HepG2 (cell line): ENCODE measurements at regions not wholly inside any gene's neighbourhood (a gene's known extent, or its start where the extent isn't known, plus 50 kb on each side); places are given as distances from the start of the nearest gene placed in this dataset.

Source experiments
- ATAC-seq: fragments of 200-7000 bp; cut with Tn5 transposase; 3 replicates; pipeline ENCODE4 v1.9.1; 2020; ENCODE audit warnings: mild to moderate bottlenecking, moderate library complexity
- BruUV-seq: library from RNA; stranded (reverse); fragments of 400-500 nt; replicated peaks from 2 replicates; lab custom pipeline; 2021; lab: Mats Ljungman, UMichigan
- CTCF ChIA-PET: fragments of 300-600 bp; formaldehyde crosslinking; extraction: SDS; loops from one replicate; lab custom pipeline; 2021; ENCODE audit warnings: low total read pairs, inconsistent platforms, low intra/inter-chr PET ratio; lab: Yijun Ruan, JAX
- POLR2A ChIA-PET: fragments of 350-600 bp; sonication (Branson Sonifier 250); formaldehyde crosslinking; loops from one replicate; lab custom pipeline; 2020; ENCODE audit warnings: antibody characterized with exemption, inconsistent platforms; lab: Yijun Ruan, JAX
- DNase-seq: peaks from one replicate; pipeline ENCODE4 v3.0.0-alpha.2; 2015; ENCODE audit warnings: low spot score
- FAIRE-seq: peaks from 3 replicates; lab custom pipeline; 2011; peaks lifted over from hg19 to GRCh38; lab: Jason Lieb, UNC
- H2AFZ ChIP-seq: one replicate; pipeline ENCODE4 v1.6.1; 2011; ENCODE audit warnings: low read length, inconsistent platforms
- H3K27ac ChIP-seq: fragments of 300-600 bp; 3 replicates; pipeline ENCODE4 v1.8.0; 2011; ENCODE audit warnings: mixed run types, mild to moderate bottlenecking, mixed read lengths, low read length, inconsistent platforms; ENCODE audit not compliant: insufficient read depth; ENCODE audit errors: extremely low read length
- H3K27me3 ChIP-seq, 2 experiments: fragments of 200-600 bp in 1 of 2; 2 replicates in 1 of 2; 3 replicates in 1 of 2; pipeline versions ENCODE4 v1.6.0 to v1.8.0; 2011; ENCODE audit warnings: low read length in 2 of 2, mild to moderate bottlenecking in 2 of 2, moderate library complexity in 2 of 2, inconsistent platforms in 1 of 2; ENCODE audit not compliant: insufficient read depth in 2 of 2, control insufficient read depth in 1 of 2
- H3K36me3 ChIP-seq, 2 experiments: fragments of 200-600 bp in 1 of 2; replicated peaks in 1 of 2; 2 replicates in 1 of 2; 3 replicates in 1 of 2; pipeline versions ENCODE4 v1.5.1 to v1.8.0; 2011; ENCODE audit warnings: low read length in 2 of 2, inconsistent platforms in 1 of 2; ENCODE audit not compliant: insufficient read depth in 2 of 2, control insufficient read depth in 1 of 2
- H3K4me1 ChIP-seq: 2 replicates; pipeline ENCODE4 v1.5.1; 2012; ENCODE audit warnings: low read length, inconsistent platforms; ENCODE audit not compliant: insufficient read depth
- H3K4me2 ChIP-seq: 2 replicates; pipeline ENCODE4 v1.6.0; 2011; ENCODE audit warnings: low read depth, low read length, inconsistent platforms
- H3K4me3 ChIP-seq, 3 experiments: fragments of 200-600 bp in 1 of 3; sonication (generic), shearing (Covaris generic) in 1 of 3; replicated peaks in 1 of 3; 2 replicates each; pipeline ENCODE4 v1.5.1; 2011 to 2016; ENCODE audit warnings: low read length in 3 of 3, inconsistent platforms in 2 of 3, low read depth in 2 of 3, mild to moderate bottlenecking in 2 of 3, control low read depth in 1 of 3, mixed read lengths in 1 of 3; ENCODE audit not compliant: insufficient read depth in 1 of 3
- H3K79me2 ChIP-seq: one replicate; pipeline ENCODE4 v1.6.1; 2011; ENCODE audit warnings: low read length, inconsistent platforms; ENCODE audit not compliant: insufficient read depth
- H3K9ac ChIP-seq: 2 replicates; pipeline ENCODE4 v1.6.0; 2011; ENCODE audit warnings: mild to moderate bottlenecking, low read depth, low read length, inconsistent platforms; ENCODE audit not compliant: insufficient read depth
- H3K9me3 ChIP-seq: 2 replicates; pipeline ENCODE4 v1.5.1; 2012; ENCODE audit warnings: mild to moderate bottlenecking, low read length
- H4K20me1 ChIP-seq: 2 replicates; pipeline ENCODE4 v1.6.0; 2011; ENCODE audit warnings: inconsistent platforms, mild to moderate bottlenecking, low read length, moderate library complexity; ENCODE audit not compliant: insufficient read depth
- AKAP8 ChIP-seq: sonication (generic); formaldehyde crosslinking; IDR thresholded peaks from 2 replicates; pipeline ENCODE4 v1.5.1; 2020; ENCODE audit warnings: mild to moderate bottlenecking, missing genetic modification reagents
- DMAP1 ChIP-seq: IDR thresholded peaks from 2 replicates; pipeline ENCODE4 v1.6.1; 2016
- GMEB1 ChIP-seq: sonication (generic); formaldehyde crosslinking; IDR thresholded peaks from 2 replicates; pipeline ENCODE4 v1.5.1; 2020; ENCODE audit warnings: missing genetic modification reagents, mild to moderate bottlenecking, borderline replicate concordance
- HNRNPL ChIP-seq: fragments of 200-400 bp; formaldehyde crosslinking; IDR thresholded peaks from 2 replicates; pipeline ENCODE4 v1.6.1; 2017; ENCODE audit warnings: mild to moderate bottlenecking, low read depth, low read length
- JARID2 ChIP-seq: sonication (generic); formaldehyde crosslinking; IDR thresholded peaks from 2 replicates; pipeline ENCODE4 v1.8.1; 2023; ENCODE audit warnings: missing genetic modification reagents, inconsistent platforms; ENCODE audit not compliant: insufficient replicate concordance
- NAIF1 ChIP-seq: sonication (generic); formaldehyde crosslinking; IDR thresholded peaks from 2 replicates; pipeline ENCODE4 v1.5.0; 2020; ENCODE audit warnings: mild to moderate bottlenecking, missing genetic modification reagents, borderline replicate concordance
- PAXIP1 ChIP-seq: sonication (generic); formaldehyde crosslinking; conservative IDR thresholded peaks from 2 replicates; pipeline ENCODE4 v1.4.0; 2020; ENCODE audit warnings: mild to moderate bottlenecking, missing genetic modification reagents, moderate library complexity
- PRDM15 ChIP-seq: sonication (generic); formaldehyde crosslinking; IDR thresholded peaks from 2 replicates; pipeline ENCODE4 v1.4.0; 2020; ENCODE audit warnings: missing genetic modification reagents
- REL ChIP-seq: sonication (generic); formaldehyde crosslinking; conservative IDR thresholded peaks from 2 replicates; pipeline ENCODE4 v1.8.0; 2022; ENCODE audit warnings: mild to moderate bottlenecking, missing genetic modification reagents, moderate library complexity
- TBP ChIP-seq: sonication (generic); formaldehyde crosslinking; IDR thresholded peaks from 2 replicates; pipeline ENCODE4 v1.5.0; 2020; ENCODE audit warnings: missing genetic modification reagents
- ZBTB25 ChIP-seq: IDR thresholded peaks from 2 replicates; pipeline ENCODE4 v1.6.1; 2018; ENCODE audit warnings: missing genetic modification reagents
- ZGPAT ChIP-seq: IDR thresholded peaks from 2 replicates; pipeline ENCODE4 v1.6.1; 2016; ENCODE audit warnings: mild to moderate bottlenecking
- ZKSCAN5 ChIP-seq: sonication (generic); formaldehyde crosslinking; IDR thresholded peaks from 2 replicates; pipeline ENCODE4 v1.5.1; 2020; ENCODE audit warnings: mild to moderate bottlenecking, missing genetic modification reagents
- ZNF605 ChIP-seq: sonication (generic); formaldehyde crosslinking; IDR thresholded peaks from 2 replicates; pipeline ENCODE4 v1.8.0; 2022; ENCODE audit warnings: mild to moderate bottlenecking, missing genetic modification reagents
- WGBS: methylation state at CpG from one replicate; pipeline ENCODE4 v1.1.6; 2017; ENCODE audit warnings: low lambda C conversion rate; 5-methylcytosine and 5-hydroxymethylcytosine counted together
- in situ Hi-C: cut with HindIII; loops from 2 replicates; pipeline ENCODE4 v1.10.0; 2017; ENCODE audit warnings: low pct_unique_long_range_greater_than_20kb; ENCODE audit not compliant: extremely low pct_ligation_motif_present
- intact Hi-C: fragments of 100-400 bp; cut with micrococcal nuclease; formaldehyde crosslinking; loops from one replicate; pipeline ENCODE4 v1.10.0; 2022; ENCODE audit not compliant: unreplicated experiment

GRCh38 chr5:175104677-175105076, 339.3 kb downstream of the DRD1 start:
- H2AFZ ChIP-seq, result no peak overlapping the region
- H3K79me2 ChIP-seq, result no peaks in the 10 kb centered on the region
- H3K9ac ChIP-seq, result no peak overlapping the region
- WGBS, result 3% methylated on average over 7 of the region's 7 CpGs
- no peak overlapping the region for H3K4me3 ChIP-seq
- no peak overlapping the region for H3K27ac ChIP-seq
- ChIA-PET POLR2A (no interaction called here), CTCF (no interaction called here)
- H3K4me1 ChIP-seq, result no peaks in the 10 kb centered on the region
- no peak overlapping the region for H3K4me2 ChIP-seq
- intact Hi-C loops (no loop called here), in situ Hi-C loops (no loop called here)
- H3K36me3 ChIP-seq, result no peaks in the 10 kb centered on the region
- H3K9me3 ChIP-seq, result peaks cover 8% of the 10 kb centered on the region
- DNase-seq, result no peak
- no peak for FAIRE-seq
- ATAC-seq, result no peak
- no peaks in the 10 kb centered on the region for H3K27me3 ChIP-seq
- no TSS peak for BruUV-seq
- no peaks in the 10 kb centered on the region for H4K20me1 ChIP-seq
- TF ChIP-seq ZNF605 (CRISPR knock-in tag) (no peak), ZBTB25 (no peak), ZKSCAN5 (CRISPR knock-in tag) (no peak), PRDM15 (no peak), JARID2 (CRISPR knock-in tag) (no peak), NAIF1 (no peak), HNRNPL (no peak), GMEB1 (CRISPR knock-in tag) (no peak), TBP (CRISPR knock-in tag) (no peak), ZGPAT (CRISPR knock-in tag) (no peak), DMAP1 (CRISPR knock-in tag) (no peak), AKAP8 (CRISPR knock-in tag) (no peak), PAXIP1 (no peak), REL (CRISPR knock-in tag) (no peak)
